ENCODE measurements at regions not wholly inside any gene's neighbourhood (a gene's known extent, or its start where the extent isn't known, plus 50 kb on each side); places are given as distances from the start of the nearest gene placed in this dataset.
"Not testable (repeated sequence)": the region's sequence is repeated elsewhere in the genome, so short reads cannot be mapped to it uniquely, and the experiment has no call there.

DNA sequence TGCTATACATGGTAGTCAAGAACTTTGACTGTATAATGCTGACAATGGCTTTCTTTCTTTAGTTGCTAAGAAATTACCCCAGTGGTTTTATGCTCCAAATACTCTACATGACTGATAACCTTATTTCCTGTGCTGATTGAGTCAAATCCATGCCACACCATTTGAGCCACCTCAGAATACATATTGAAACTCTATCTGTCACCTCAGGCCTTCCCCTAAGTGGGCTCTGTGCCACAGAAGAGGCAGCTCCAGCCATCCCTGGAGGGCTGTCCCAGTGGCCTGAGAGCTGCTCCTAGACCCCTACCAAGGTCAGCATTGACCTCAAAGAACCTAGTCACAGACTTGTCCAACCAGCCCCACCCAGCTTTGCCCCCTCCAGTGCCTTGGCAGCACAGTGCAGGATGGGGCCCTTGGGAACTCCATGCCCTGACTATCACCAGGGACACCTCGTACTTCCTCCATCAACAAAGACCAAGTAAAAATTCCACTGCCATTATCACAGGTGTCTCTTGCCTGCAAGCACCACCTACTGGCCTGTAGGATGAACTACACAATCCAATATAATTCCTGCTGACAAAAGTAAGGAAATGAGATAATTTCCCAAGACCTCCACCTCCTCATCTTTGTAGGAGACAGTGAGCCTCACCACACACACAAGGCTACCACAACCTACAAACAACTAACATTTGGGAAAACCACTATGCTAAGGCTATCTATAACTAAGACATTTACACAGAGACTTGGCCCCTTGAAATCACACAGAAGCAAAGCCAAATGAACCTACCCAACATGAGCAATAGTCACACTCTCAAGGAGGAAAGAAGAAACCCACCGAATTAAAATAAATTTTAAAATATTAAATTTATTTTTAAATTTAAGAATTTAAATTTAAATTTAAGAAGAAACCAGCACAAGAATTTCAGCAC, 239.9 kb downstream of the NKX6-1 start:
- POLR2A ChIA-PET (ENCODE audit: low non-redundant PET) = no interaction called here
- CTCF ChIA-PET = interaction anchor here (0.7 kb wide), 1 partner anchor 47 kb away, joined by 3 read pairs; no protein-coding TSS in a partner anchor
- no peak for DNase-seq (ENCODE audit: low spot score)

DNA sequence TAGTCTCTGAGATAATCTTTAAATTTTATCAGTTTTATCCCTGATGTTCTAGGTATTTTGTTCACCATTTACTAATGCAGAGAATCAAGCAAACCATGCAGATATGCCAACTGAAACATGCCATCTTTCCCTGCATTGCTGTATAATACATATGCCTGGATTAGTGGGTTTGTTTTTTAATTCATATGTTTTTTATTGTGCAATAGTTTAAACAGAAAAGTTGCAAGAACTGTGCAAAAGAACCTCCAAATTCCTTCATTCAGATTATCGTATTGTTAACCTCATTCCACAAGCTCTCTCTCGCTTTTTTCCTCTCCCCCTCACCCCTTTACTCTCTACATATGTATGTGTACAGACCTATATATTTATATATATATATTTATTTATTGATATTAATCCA, 244.6 kb downstream of the NKX6-1 start:
- POLR2A ChIA-PET (ENCODE audit: low non-redundant PET) = no interaction called here
- no peak overlapping the region for H3K27ac ChIP-seq
- DNase-seq (ENCODE audit: low spot score) = no peak
- TF ChIP-seq, protein P1, sequence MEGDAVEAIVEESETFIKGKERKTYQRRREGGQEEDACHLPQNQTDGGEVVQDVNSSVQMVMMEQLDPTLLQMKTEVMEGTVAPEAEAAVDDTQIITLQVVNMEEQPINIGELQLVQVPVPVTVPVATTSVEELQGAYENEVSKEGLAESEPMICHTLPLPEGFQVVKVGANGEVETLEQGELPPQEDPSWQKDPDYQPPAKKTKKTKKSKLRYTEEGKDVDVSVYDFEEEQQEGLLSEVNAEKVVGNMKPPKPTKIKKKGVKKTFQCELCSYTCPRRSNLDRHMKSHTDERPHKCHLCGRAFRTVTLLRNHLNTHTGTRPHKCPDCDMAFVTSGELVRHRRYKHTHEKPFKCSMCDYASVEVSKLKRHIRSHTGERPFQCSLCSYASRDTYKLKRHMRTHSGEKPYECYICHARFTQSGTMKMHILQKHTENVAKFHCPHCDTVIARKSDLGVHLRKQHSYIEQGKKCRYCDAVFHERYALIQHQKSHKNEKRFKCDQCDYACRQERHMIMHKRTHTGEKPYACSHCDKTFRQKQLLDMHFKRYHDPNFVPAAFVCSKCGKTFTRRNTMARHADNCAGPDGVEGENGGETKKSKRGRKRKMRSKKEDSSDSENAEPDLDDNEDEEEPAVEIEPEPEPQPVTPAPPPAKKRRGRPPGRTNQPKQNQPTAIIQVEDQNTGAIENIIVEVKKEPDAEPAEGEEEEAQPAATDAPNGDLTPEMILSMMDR (conservative IDR thresholded peaks at IDR 0.05; ENCODE audit: low read depth) = no peak
- CTCF ChIA-PET = no interaction called here

More for the DNA sequence above, 239.9 kb downstream of the NKX6-1 start:
- H3K27ac ChIP-seq = no peak overlapping the region
- TF ChIP-seq, protein P1 (conservative IDR thresholded peaks at IDR 0.05; ENCODE audit: low read depth) = no peak; the same call in 1 of the 2 replicates

DNA sequence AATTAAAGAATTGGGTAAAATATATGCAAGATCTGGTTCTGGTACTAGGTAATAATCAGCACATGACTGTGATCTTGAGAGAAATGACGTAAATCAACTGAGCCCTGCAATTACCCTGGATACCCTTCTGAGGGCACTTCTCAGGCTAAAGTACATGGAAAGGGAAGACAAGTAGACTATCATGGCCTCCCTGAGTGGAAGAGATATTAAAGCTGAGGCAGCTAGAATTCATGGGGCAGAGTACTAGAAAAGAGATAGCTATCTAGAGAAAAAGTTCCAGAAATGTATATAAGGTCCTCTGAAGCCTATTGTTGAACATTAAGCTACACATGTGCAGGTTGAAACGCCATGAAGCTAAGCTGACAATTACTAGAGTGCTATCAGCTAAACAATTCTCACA, 249.6 kb downstream of the NKX6-1 start:
- ChIA-PET CTCF (no interaction called here), POLR2A (ENCODE audit: low non-redundant PET) (no interaction called here)
- no peak for DNase-seq (ENCODE audit: low spot score)
- TF ChIP-seq, protein P1 (conservative IDR thresholded peaks at IDR 0.05; ENCODE audit: low read depth) = no peak
- H3K27ac ChIP-seq = no peak overlapping the region

DNA sequence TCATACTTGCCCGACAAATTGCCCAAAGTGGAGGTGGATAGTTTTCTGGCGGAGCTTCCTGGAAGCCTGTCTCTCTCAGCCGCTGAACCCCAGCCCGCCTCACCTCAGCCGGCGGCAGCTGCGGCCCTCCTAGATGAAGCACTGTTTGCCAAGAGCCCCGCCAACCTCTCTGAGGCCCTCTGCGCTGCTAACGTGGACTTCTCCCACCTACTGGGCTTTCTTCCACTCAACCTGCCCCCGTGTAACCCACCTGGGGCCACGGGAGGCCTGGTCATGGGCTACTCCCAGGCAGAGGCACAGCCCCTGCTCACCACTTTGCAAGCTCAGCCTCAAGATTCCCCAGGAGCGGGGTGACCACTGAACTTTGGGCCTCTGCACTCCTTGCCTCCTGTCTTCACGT, 254.1 kb downstream of the NKX6-1 start:
- H3K27ac ChIP-seq; POLR2A ChIA-PET (ENCODE audit: low non-redundant PET); DNase-seq (ENCODE audit: low spot score): not testable (repeated sequence)
- CTCF ChIA-PET = interaction anchor here (0.6 kb wide), 1 partner anchor 421 kb away, joined by 3 read pairs; no protein-coding TSS in a partner anchor

DNA sequence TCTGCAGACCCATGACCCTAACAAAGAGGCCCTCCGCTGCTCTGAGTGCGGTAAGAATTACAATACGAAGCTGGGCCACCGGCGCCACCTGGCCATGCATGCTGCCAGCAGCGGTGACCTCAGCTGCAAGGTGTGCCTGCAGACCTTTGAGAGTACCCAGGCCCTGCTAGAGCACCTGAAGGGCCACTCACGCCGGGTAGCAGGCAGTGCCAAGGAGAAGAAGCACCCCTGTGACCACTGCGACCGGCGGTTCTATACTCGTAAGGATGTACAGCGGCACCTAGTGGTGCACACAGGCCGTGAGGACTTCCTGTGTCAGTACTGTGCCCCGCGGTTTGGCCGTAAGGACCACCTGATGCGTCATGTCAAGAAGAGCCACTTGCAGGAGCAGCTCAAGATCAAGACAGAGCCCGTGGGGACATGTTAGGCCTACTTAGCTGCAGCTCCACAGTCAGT, 254.7 kb downstream of the NKX6-1 start:
- POLR2A ChIA-PET (ENCODE audit: low non-redundant PET); DNase-seq (ENCODE audit: low spot score); H3K27ac ChIP-seq; CTCF ChIA-PET: not testable (repeated sequence)

DNA sequence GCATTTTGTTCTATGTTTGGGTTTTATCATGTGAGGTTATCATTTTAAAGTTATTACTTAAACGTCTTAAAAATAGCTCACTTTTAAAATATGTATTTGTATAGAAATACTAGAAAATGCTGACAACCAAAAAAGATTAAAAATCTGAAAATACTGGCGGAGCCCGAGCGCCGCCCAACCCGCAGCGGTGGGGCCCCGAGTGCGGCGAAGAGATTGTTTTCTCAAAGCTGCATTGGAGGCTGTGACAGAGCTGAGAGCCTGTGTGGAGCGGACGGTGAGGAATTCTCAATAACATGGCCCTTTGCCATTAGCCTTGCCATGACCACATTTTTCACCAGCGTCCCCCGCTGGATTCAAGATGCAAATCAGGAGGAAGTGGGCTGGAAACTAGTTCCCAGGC, 255.4 kb downstream of the NKX6-1 start:
- TF ChIP-seq, protein P1 (conservative IDR thresholded peaks at IDR 0.05; ENCODE audit: low read depth) = no peak
- ChIA-PET CTCF (no interaction called here), POLR2A (ENCODE audit: low non-redundant PET) (no interaction called here)
- H3K27ac ChIP-seq = no peak overlapping the region
- DNase-seq (ENCODE audit: low spot score) = no peak

DNA sequence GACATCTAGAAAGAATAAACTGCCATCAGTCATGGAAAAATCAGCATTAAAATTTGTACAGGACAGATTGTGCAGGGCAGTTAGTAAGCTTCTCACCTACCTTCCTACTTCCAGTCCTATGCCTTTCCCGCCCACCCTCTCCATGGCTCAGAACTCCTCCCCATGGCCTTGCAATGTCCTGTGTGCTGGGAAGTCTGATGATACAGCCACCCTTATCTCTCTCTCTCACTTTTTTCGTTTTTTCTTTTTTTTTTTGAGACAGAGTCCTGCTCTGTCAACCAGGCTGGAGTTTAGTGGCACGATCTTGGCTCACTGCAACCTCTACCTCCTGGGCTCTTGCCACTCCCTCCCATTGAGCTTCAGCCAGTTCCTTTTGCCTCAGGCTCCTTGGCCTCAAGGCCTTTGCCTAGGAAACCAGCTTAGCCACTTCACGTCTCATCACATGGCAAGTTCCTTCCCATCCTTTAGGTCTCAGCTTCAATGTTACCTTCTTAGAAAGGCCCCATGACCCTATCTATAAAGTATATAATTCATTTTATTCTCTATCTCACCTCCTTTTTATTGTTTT, 259.7 kb downstream of the NKX6-1 start:
- H3K27ac ChIP-seq = no peak overlapping the region
- CTCF ChIA-PET = interaction anchor here (0.6 kb wide), 1 partner anchor 597 kb away, joined by 4 read pairs; no protein-coding TSS in a partner anchor
- no peak for DNase-seq (ENCODE audit: low spot score)
- TF ChIP-seq, protein P1 (conservative IDR thresholded peaks at IDR 0.05; ENCODE audit: low read depth) = no peak
- POLR2A ChIA-PET (ENCODE audit: low non-redundant PET) = no interaction called here
